HPDE6-E6E7 (cell line): ENCODE measurements at regions not wholly inside any gene's neighbourhood (a gene's known extent, or its start where the extent isn't known, plus 50 kb on each side); places are given as distances from the start of the nearest gene placed in this dataset.
A peak's percentile ranks its signal among the peaks of the same experiment; 100 is the strongest.

Experiments
- DNase-seq: peaks from one replicate; pipeline ENCODE4 v3.0.0; 2011; ENCODE audit warnings: missing footprints; ENCODE audit errors: extremely low spot score

GRCh38 chr10:101297901-101298486 lies 56.0 kb upstream of the BTRC start:
- DNase-seq, result peak; percentile 60

GRCh38 chr10:101299211-101299610 lies 54.8 kb upstream of the BTRC start:
- DNase-seq, result no peak

GRCh38 chr10:101301111-101301731 lies 52.7 kb upstream of the BTRC start:
- DNase-seq, result peak; percentile 52

- no peak for DNase-seq
Measured at GRCh38 chr10:101303087-101303703, 50.8 kb upstream of the BTRC start.
